Prostate gland (tissue), 2 donors: ENCODE measurements at regions not wholly inside any gene's neighbourhood (a gene's known extent, or its start where the extent isn't known, plus 50 kb on each side); places are given as distances from the start of the nearest gene placed in this dataset.

Experiments
- DNase-seq: peaks from one replicate; pipeline ENCODE4 v3.0.0-alpha.2; 2019; ENCODE audit warnings: low spot score
- H3K27ac ChIP-seq, 2 donors: fragments of 200-600 bp; sonication (generic); 2 replicates each; pipeline ENCODE4 v1.5.1; 2017 to 2019
- H3K27me3 ChIP-seq: fragments of 200-600 bp; sonication (generic); replicated peaks from 2 replicates; pipeline ENCODE4 v1.5.1; 2019; ENCODE audit not compliant: insufficient read depth
- H3K36me3 ChIP-seq, 2 donors: fragments of 200-600 bp; sonication (generic); 1 replicate in 1 of 2; 2 replicates in 1 of 2; pipeline versions ENCODE4 v1.5.1 to v1.8.1; 2017 to 2019
- H3K4me1 ChIP-seq: fragments of 200-600 bp; sonication (generic); replicated peaks from 2 replicates; pipeline ENCODE4 v1.5.1; 2019
- H3K4me3 ChIP-seq, 2 donors: fragments of 200-600 bp; sonication (generic); 2 replicates each; pipeline ENCODE4 v1.5.1; 2017 to 2019
- H3K9me3 ChIP-seq: fragments of 200-600 bp; sonication (generic); 2 replicates; pipeline ENCODE4 v1.5.1; 2017
- POLR2A ChIP-seq: fragments of 450-650 bp; IDR thresholded peaks from one replicate; pipeline ENCODE4 v1.6.1; 2016; ENCODE audit warnings: antibody characterized with exemption, mild to moderate bottlenecking
- POLR2AphosphoS5 ChIP-seq: sonication (generic); formaldehyde crosslinking; IDR thresholded peaks from one replicate; pipeline ENCODE4 v1.6.1; 2017; ENCODE audit warnings: antibody characterized with exemption
- WGBS: methylation state at CpG from one replicate; pipeline ENCODE4 v1.1.5; 2018; 5-methylcytosine and 5-hydroxymethylcytosine counted together
- intact Hi-C: fragments of 100-400 bp; cut with DNase I; formaldehyde crosslinking; loops from one replicate; pipeline ENCODE4 v1.14.2; 2022
- TF ChIP-seq, protein P1 (sequence below), 4 experiments: fragments of 200-600 bp in 2 of 4; fragments of 450-650 bp in 2 of 4; sonication (generic) in 2 of 4; IDR thresholded peaks; 1 replicate in 3 of 4; 2 replicates in 1 of 4; pipeline ENCODE4 v1.5.1; 2016 to 2019; ENCODE audit warnings: antibody characterized with exemption in 4 of 4, mild to moderate bottlenecking in 2 of 4, moderate library complexity in 2 of 4

DNA sequence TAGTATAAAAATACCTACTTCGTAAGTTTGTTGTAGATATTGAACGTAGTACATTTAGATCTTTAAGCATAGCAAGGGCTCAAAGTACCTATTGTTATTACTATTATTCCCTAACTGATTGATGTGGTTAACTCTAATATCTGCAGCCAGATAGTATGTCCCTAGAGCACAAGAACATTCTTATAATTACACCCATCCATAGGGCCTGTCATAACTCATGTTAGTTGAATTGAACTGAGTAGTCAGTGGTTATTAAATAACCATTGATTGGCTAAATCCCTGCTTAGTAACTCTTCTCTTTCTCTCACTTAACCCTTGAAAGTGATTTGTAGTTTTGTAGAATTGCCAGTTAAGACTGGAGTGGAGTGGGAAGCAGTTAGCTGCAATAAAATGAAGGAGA, 207.5 kb upstream of the HS3ST5 start:
- no peak overlapping the region for H3K27ac ChIP-seq
- no peaks in the 10 kb centered on the region for H3K9me3 ChIP-seq
- no peaks in the 10 kb centered on the region for H3K36me3 ChIP-seq
- H3K4me3 ChIP-seq = no peak overlapping the region
- 91% methylated on average over 2 of the region's 2 CpGs for WGBS
- DNase-seq = no peak
- TF ChIP-seq, protein P1, sequence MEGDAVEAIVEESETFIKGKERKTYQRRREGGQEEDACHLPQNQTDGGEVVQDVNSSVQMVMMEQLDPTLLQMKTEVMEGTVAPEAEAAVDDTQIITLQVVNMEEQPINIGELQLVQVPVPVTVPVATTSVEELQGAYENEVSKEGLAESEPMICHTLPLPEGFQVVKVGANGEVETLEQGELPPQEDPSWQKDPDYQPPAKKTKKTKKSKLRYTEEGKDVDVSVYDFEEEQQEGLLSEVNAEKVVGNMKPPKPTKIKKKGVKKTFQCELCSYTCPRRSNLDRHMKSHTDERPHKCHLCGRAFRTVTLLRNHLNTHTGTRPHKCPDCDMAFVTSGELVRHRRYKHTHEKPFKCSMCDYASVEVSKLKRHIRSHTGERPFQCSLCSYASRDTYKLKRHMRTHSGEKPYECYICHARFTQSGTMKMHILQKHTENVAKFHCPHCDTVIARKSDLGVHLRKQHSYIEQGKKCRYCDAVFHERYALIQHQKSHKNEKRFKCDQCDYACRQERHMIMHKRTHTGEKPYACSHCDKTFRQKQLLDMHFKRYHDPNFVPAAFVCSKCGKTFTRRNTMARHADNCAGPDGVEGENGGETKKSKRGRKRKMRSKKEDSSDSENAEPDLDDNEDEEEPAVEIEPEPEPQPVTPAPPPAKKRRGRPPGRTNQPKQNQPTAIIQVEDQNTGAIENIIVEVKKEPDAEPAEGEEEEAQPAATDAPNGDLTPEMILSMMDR (IDR thresholded peaks at IDR 0.05) = no peak
- no peak for TF ChIP-seq POLR2A
- no peak for TF ChIP-seq POLR2AphosphoS5
- H3K27me3 ChIP-seq = no peaks in the 10 kb centered on the region
- H3K4me1 ChIP-seq = no peaks in the 10 kb centered on the region
- intact Hi-C loops = no loop called here

DNA sequence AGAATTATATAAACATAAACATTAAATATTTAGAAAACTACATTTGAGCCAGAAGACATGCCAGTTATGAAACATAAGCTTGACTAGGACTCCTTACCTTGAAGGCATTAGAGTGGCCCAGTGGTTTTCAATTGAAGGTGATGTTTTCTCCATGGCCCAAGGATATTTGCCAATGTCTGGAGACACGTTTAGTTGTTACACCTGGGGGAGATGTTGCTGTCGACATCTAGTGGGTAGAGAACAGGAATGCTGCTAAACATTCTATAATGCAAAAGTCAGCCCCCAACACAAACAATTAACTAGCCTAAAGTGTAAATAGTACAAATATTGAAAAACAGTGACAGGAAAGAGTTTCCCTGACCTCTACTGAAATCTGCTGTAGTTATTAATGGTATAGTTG, 200.9 kb upstream of the HS3ST5 start:
- TF ChIP-seq POLR2A = no peak
- no peak for TF ChIP-seq POLR2AphosphoS5
- DNase-seq = no peak
- 44% methylated on average over 2 of the region's 2 CpGs for WGBS

DNA sequence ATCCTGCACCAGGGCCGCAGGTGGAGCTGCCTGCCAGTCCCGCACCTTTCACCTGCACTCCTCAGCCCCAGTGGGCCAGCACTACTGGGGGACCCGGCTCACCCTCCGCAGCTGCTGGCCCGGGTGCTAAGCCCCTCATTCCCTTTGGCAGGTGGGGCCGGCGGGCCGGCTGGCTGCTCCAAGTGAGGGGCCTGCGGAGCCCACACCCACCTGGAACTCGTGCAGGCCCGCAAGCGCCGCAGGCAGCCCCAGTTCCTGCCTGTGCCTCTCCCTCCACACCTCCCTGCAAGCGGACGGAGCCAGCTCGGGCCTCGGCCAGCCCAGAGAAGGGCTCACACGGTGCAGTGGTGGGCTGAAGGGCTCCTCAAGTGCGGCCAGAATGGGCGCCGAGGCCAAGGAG, 199.0 kb upstream of the HS3ST5 start:
- H3K27me3 ChIP-seq = no peaks in the 10 kb centered on the region
- no peaks in the 10 kb centered on the region for H3K9me3 ChIP-seq
- H3K4me3 ChIP-seq = no peak overlapping the region
- no peaks in the 10 kb centered on the region for H3K4me1 ChIP-seq
- no peak for DNase-seq
- no peaks in the 10 kb centered on the region for H3K36me3 ChIP-seq
- TF ChIP-seq, protein P1 (IDR thresholded peaks at IDR 0.05) = no peak
- no peak for TF ChIP-seq POLR2AphosphoS5
- TF ChIP-seq POLR2A = no peak
- intact Hi-C loops = no loop called here
- WGBS = 95% methylated on average over 18 of the region's 21 CpGs
- H3K27ac ChIP-seq = no peak overlapping the region

More for the DNA sequence above, 200.9 kb upstream of the HS3ST5 start:
- Histone ChIP-seq H3K27ac (no peak overlapping the region), H3K4me1 (no peaks in the 10 kb centered on the region), H3K9me3 (no peaks in the 10 kb centered on the region), H3K27me3 (no peaks in the 10 kb centered on the region), H3K4me3 (no peak overlapping the region), H3K36me3 (no peaks in the 10 kb centered on the region)
- intact Hi-C loops = no loop called here

DNA sequence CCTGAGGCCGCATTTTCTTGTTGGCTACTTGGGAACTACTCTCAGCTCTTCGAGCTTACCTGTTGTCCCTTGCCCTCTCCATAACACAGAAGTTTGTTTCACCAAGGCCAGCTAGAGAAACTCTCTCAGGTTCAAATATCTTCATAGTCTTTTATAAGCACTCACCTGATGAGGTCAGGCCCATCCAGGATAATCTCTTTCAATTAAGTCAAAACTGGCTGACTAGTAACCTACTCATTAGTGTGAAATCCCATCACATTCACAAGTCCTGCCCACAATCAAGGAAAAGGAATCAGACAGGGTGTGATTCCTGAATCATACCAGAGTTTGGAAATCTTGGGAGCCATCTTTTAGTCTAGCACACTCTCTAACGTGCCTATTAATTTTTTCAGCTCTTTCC, 195.2 kb upstream of the HS3ST5 start:
- H3K4me3 ChIP-seq = no peak overlapping the region
- H3K27me3 ChIP-seq = no peaks in the 10 kb centered on the region
- intact Hi-C loops = no loop called here
- H3K27ac ChIP-seq = no peak overlapping the region
- no peaks in the 10 kb centered on the region for H3K36me3 ChIP-seq
- no peaks in the 10 kb centered on the region for H3K9me3 ChIP-seq
- TF ChIP-seq, protein P1 (IDR thresholded peaks at IDR 0.05) = no peak
- TF ChIP-seq POLR2A = no peak
- no peak for TF ChIP-seq POLR2AphosphoS5
- DNase-seq = no peak
- no peaks in the 10 kb centered on the region for H3K4me1 ChIP-seq
- 88% methylated on average over 3 of the region's 3 CpGs for WGBS

DNA sequence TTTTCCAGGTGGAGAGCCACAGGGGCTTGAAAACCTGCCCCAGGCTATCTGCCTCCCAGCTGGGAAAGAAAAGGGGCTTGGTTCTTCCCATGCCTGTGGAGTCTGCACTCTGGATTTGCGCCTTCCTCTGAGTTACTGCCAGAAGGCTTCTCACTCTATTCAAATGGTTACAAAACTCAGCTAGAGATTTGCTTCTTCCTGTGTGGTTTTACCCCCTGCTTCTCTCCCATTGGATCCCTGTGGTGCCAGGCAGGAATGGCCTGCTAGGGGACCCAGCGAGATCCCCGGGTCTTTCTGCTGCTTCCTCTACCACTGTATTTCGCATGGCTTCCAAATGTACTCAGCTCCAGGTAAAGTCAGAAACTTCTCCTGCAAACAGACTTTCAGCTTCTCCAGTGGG, 192.0 kb upstream of the HS3ST5 start:
- H3K27ac ChIP-seq = no peak overlapping the region
- WGBS = 86% methylated on average over 4 of the region's 4 CpGs
- H3K4me3 ChIP-seq = no peak overlapping the region
- H3K36me3 ChIP-seq = no peaks in the 10 kb centered on the region
- no peaks in the 10 kb centered on the region for H3K27me3 ChIP-seq
- no peak for DNase-seq
- TF ChIP-seq, protein P1 (IDR thresholded peaks at IDR 0.05) = no peak
- TF ChIP-seq POLR2AphosphoS5 = no peak
- TF ChIP-seq POLR2A = no peak
- no peaks in the 10 kb centered on the region for H3K4me1 ChIP-seq
- intact Hi-C loops = no loop called here
- H3K9me3 ChIP-seq = no peaks in the 10 kb centered on the region
